Prostate gland (tissue), 2 donors: ENCODE measurements at regions not wholly inside any gene's neighbourhood (a gene's known extent, or its start where the extent isn't known, plus 50 kb on each side); places are given as distances from the start of the nearest gene placed in this dataset.

Experiments
- DNase-seq: peaks from one replicate; pipeline ENCODE4 v3.0.0-alpha.2; 2019; ENCODE audit warnings: low spot score
- H3K27ac ChIP-seq, 2 donors: fragments of 200-600 bp; sonication (generic); 2 replicates each; pipeline ENCODE4 v1.5.1; 2017 to 2019
- H3K27me3 ChIP-seq: fragments of 200-600 bp; sonication (generic); replicated peaks from 2 replicates; pipeline ENCODE4 v1.5.1; 2019; ENCODE audit not compliant: insufficient read depth
- H3K36me3 ChIP-seq, 2 donors: fragments of 200-600 bp; sonication (generic); 1 replicate in 1 of 2; 2 replicates in 1 of 2; pipeline versions ENCODE4 v1.5.1 to v1.8.1; 2017 to 2019
- H3K4me1 ChIP-seq: fragments of 200-600 bp; sonication (generic); replicated peaks from 2 replicates; pipeline ENCODE4 v1.5.1; 2019
- H3K4me3 ChIP-seq, 2 donors: fragments of 200-600 bp; sonication (generic); 2 replicates each; pipeline ENCODE4 v1.5.1; 2017 to 2019
- H3K9me3 ChIP-seq: fragments of 200-600 bp; sonication (generic); 2 replicates; pipeline ENCODE4 v1.5.1; 2017
- POLR2A ChIP-seq: fragments of 450-650 bp; IDR thresholded peaks from one replicate; pipeline ENCODE4 v1.6.1; 2016; ENCODE audit warnings: antibody characterized with exemption, mild to moderate bottlenecking
- POLR2AphosphoS5 ChIP-seq: sonication (generic); formaldehyde crosslinking; IDR thresholded peaks from one replicate; pipeline ENCODE4 v1.6.1; 2017; ENCODE audit warnings: antibody characterized with exemption
- WGBS: methylation state at CpG from one replicate; pipeline ENCODE4 v1.1.5; 2018; 5-methylcytosine and 5-hydroxymethylcytosine counted together
- intact Hi-C: fragments of 100-400 bp; cut with DNase I; formaldehyde crosslinking; loops from one replicate; pipeline ENCODE4 v1.14.2; 2022
- TF ChIP-seq, protein P1 (sequence below), 4 experiments: fragments of 200-600 bp in 2 of 4; fragments of 450-650 bp in 2 of 4; sonication (generic) in 2 of 4; IDR thresholded peaks; 1 replicate in 3 of 4; 2 replicates in 1 of 4; pipeline ENCODE4 v1.5.1; 2016 to 2019; ENCODE audit warnings: antibody characterized with exemption in 4 of 4, mild to moderate bottlenecking in 2 of 4, moderate library complexity in 2 of 4

DNA sequence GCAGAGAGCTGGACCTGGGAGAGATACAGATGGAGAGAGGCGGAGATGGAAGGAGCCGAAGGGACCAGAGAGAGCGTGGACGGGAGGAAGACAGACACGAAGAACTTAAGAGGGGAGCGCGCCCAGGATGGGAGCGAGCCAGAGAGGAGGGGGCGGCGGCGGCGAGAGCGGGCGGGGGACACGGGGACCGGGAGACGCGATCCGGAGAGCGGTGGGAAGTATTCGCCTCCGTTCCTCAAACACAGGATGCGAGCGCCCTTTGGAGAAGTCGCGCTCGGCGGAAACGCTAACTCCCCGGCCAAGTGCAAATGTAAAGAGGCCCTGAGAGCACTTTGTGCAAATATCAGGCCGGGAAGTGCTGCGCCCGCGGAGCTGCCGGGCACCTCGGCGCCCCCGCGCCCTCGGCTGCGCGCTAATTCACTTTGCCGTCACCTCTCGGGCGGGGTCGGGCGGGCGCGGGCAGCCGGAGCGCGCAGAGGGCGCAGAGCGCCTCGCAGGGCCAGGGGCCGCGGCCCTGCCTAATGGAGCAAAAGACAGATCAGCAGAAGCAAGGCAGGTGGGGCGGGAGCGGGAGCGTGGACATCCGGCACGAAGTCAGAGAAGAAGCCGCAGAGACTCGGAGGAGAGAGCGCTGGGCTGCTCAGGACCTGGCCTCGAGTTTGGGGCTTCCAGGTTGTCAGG lies 281.2 kb downstream of the RRAGC start:
- H3K4me3 ChIP-seq, result no peak overlapping the region
- no peaks in the 10 kb centered on the region for H3K36me3 ChIP-seq
- intact Hi-C loops, result no loop called here
- H3K27me3 ChIP-seq, result peaks cover 11% of the 10 kb centered on the region
- H3K27ac ChIP-seq, result no peak overlapping the region
- TF ChIP-seq, protein P1, sequence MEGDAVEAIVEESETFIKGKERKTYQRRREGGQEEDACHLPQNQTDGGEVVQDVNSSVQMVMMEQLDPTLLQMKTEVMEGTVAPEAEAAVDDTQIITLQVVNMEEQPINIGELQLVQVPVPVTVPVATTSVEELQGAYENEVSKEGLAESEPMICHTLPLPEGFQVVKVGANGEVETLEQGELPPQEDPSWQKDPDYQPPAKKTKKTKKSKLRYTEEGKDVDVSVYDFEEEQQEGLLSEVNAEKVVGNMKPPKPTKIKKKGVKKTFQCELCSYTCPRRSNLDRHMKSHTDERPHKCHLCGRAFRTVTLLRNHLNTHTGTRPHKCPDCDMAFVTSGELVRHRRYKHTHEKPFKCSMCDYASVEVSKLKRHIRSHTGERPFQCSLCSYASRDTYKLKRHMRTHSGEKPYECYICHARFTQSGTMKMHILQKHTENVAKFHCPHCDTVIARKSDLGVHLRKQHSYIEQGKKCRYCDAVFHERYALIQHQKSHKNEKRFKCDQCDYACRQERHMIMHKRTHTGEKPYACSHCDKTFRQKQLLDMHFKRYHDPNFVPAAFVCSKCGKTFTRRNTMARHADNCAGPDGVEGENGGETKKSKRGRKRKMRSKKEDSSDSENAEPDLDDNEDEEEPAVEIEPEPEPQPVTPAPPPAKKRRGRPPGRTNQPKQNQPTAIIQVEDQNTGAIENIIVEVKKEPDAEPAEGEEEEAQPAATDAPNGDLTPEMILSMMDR (IDR thresholded peaks at IDR 0.05), result no peak
- TF ChIP-seq POLR2AphosphoS5 (no peak), POLR2A (no peak)
- 5% methylated on average over 49 of the region's 66 CpGs for WGBS
- H3K4me1 ChIP-seq, result no peaks in the 10 kb centered on the region
- no peaks in the 10 kb centered on the region for H3K9me3 ChIP-seq
- no peak for DNase-seq

DNA sequence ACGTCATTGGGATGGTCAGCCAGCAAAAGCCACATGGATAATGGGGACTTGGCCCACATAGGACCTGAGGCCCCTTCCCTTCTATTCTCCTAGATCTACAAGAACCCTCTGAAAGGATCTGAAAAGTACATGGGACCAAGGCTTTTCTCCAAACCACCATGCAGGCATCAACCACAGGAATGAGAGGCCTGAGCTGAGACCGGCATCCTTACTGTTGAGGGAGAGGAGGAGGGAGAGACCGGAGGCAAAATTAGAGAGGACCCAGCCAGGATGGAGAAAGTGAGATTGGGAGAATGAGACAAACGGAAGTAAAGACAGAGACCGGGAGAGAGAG lies 281.7 kb downstream of the RRAGC start:
- WGBS, result 34% methylated on average over 5 of the region's 5 CpGs
- Histone ChIP-seq H3K4me3 (no peak overlapping the region), H3K9me3 (no peaks in the 10 kb centered on the region), H3K27ac (no peak overlapping the region), H3K4me1 (no peaks in the 10 kb centered on the region), H3K36me3 (no peaks in the 10 kb centered on the region), H3K27me3 (peaks cover 11% of the 10 kb centered on the region)
- intact Hi-C loops, result no loop called here
- TF ChIP-seq POLR2A, result no peak
- no peak for TF ChIP-seq POLR2AphosphoS5
- TF ChIP-seq, protein P1 (IDR thresholded peaks at IDR 0.05), result no peak
- no peak for DNase-seq

DNA sequence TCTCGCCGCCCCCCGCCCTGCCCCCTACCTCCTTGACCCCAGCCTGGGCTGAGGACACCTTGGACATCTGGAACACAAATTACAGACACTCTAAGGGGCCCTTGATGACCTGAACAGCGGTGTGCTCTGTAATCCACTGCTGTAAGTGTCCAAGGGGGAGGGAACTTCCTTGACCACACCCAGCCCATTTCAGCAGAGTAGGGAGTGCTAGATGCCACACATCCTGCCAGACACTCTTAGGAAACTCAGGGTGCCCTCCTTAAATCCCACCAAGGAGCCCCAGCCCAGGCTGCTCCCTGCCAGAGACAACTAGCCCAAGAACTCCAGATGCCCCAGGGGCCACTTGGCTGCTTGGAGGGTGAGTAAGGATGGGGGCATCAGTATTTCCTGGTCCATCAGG lies 282.2 kb downstream of the RRAGC start:
- Histone ChIP-seq H3K27me3 (peaks cover 11% of the 10 kb centered on the region), H3K27ac (no peak overlapping the region), H3K9me3 (no peaks in the 10 kb centered on the region), H3K4me1 (peaks cover 3% of the 10 kb centered on the region), H3K36me3 (no peaks in the 10 kb centered on the region), H3K4me3 (no peak overlapping the region)
- WGBS, result 58% methylated on average over 4 of the region's 4 CpGs
- no peak for DNase-seq
- TF ChIP-seq, protein P1 (IDR thresholded peaks at IDR 0.05), result no peak
- no peak for TF ChIP-seq POLR2A
- no peak for TF ChIP-seq POLR2AphosphoS5
- intact Hi-C loops, result no loop called here

- Histone ChIP-seq H3K9me3 (no peaks in the 10 kb centered on the region), H3K4me3 (no peak overlapping the region), H3K27ac (no peak overlapping the region), H3K4me1 (peaks cover 9% of the 10 kb centered on the region), H3K36me3 (no peaks in the 10 kb centered on the region), H3K27me3 (peaks cover 11% of the 10 kb centered on the region)
- DNase-seq, result no peak
- no peak for TF ChIP-seq POLR2AphosphoS5
- TF ChIP-seq, protein P1 (IDR thresholded peaks at IDR 0.05), result no peak
- no peak for TF ChIP-seq POLR2A
- 77% methylated on average over 6 of the region's 6 CpGs for WGBS
- intact Hi-C loops, result no loop called here
Measured at GRCh38 chr1:38576241-38576640, 283.3 kb downstream of the RRAGC start.

DNA sequence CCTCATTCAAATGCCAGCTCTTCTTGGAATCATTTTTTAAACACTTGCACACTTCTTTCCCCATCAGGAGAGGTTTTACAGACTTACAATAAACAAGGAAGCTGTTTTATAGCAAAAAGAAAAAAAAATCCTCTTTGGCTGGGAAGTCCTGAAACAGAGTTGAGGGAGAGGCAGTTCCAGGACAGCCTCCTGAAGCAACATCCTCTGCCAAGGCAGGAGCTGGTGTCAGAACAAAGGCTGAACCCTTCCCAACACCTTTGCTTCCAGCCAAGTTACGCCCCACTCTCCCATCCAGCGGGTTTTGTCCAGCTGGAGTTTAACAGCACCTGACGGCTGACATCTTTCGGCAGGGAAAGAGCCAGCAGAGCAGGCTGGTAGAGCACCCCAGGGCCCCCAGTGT lies 287.8 kb downstream of the RRAGC start:
- Histone ChIP-seq H3K36me3 (no peaks in the 10 kb centered on the region), H3K9me3 (no peaks in the 10 kb centered on the region), H3K4me1 (peaks cover 10% of the 10 kb centered on the region), H3K27me3 (peaks cover 12% of the 10 kb centered on the region), H3K4me3 (no peak overlapping the region), H3K27ac (no peak overlapping the region)
- 4% methylated on average over 4 of the region's 4 CpGs for WGBS
- TF ChIP-seq, protein P1 (IDR thresholded peaks at IDR 0.05), result no peak
- TF ChIP-seq POLR2A (no peak), POLR2AphosphoS5 (peak; percentile 92)
- peak; percentile 91 for DNase-seq
- intact Hi-C loops, result no loop called here
